ENCODE measurements at regions not wholly inside any gene's neighbourhood (a gene's known extent, or its start where the extent isn't known, plus 50 kb on each side); places are given as distances from the start of the nearest gene placed in this dataset.

- 46 to 64% methylated on average over 1 of the region's 1 CpG for WGBS, 2 donors
- no peaks in the 10 kb centered on the region for H3K27me3 ChIP-seq
- no peaks in the 10 kb centered on the region for H3K4me1 ChIP-seq
- H3K9me3 ChIP-seq = no peaks in the 10 kb centered on the region
- no peak overlapping the region for H3K4me3 ChIP-seq
- H3K36me3 ChIP-seq (ENCODE audit: low read depth, missing control alignments) = no peaks in the 10 kb centered on the region
- intact Hi-C loops (cut with DNase I; ENCODE audit: low total_unique reads) = no loop called here
- no peak for DNase-seq
- TF ChIP-seq POLR2A (IDR thresholded peaks at IDR 0.05) = no peak
- TF ChIP-seq, protein P1, sequence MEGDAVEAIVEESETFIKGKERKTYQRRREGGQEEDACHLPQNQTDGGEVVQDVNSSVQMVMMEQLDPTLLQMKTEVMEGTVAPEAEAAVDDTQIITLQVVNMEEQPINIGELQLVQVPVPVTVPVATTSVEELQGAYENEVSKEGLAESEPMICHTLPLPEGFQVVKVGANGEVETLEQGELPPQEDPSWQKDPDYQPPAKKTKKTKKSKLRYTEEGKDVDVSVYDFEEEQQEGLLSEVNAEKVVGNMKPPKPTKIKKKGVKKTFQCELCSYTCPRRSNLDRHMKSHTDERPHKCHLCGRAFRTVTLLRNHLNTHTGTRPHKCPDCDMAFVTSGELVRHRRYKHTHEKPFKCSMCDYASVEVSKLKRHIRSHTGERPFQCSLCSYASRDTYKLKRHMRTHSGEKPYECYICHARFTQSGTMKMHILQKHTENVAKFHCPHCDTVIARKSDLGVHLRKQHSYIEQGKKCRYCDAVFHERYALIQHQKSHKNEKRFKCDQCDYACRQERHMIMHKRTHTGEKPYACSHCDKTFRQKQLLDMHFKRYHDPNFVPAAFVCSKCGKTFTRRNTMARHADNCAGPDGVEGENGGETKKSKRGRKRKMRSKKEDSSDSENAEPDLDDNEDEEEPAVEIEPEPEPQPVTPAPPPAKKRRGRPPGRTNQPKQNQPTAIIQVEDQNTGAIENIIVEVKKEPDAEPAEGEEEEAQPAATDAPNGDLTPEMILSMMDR (IDR thresholded peaks at IDR 0.05) = no peak
- H3K27ac ChIP-seq = no peak overlapping the region
Measured at GRCh38 chr6:78489874-78490273, 377.5 kb upstream of the IRAK1BP1 start.

- Histone ChIP-seq H3K27me3 (no peaks in the 10 kb centered on the region), H3K9me3 (no peaks in the 10 kb centered on the region), H3K27ac (no peak overlapping the region), H3K4me1 (no peaks in the 10 kb centered on the region), H3K4me3 (no peak overlapping the region), H3K36me3 (ENCODE audit: low read depth, missing control alignments) (no peaks in the 10 kb centered on the region)
- TF ChIP-seq, protein P1 (IDR thresholded peaks at IDR 0.05) = no peak
- no peak for TF ChIP-seq POLR2A (IDR thresholded peaks at IDR 0.05)
- no peak for DNase-seq
- WGBS, 2 donors = 72 to 77% methylated on average over 4 of the region's 4 CpGs
- intact Hi-C loops (cut with DNase I; ENCODE audit: low total_unique reads) = no loop called here
Measured at GRCh38 chr6:78492351-78493017, 374.9 kb upstream of the IRAK1BP1 start.

DNA sequence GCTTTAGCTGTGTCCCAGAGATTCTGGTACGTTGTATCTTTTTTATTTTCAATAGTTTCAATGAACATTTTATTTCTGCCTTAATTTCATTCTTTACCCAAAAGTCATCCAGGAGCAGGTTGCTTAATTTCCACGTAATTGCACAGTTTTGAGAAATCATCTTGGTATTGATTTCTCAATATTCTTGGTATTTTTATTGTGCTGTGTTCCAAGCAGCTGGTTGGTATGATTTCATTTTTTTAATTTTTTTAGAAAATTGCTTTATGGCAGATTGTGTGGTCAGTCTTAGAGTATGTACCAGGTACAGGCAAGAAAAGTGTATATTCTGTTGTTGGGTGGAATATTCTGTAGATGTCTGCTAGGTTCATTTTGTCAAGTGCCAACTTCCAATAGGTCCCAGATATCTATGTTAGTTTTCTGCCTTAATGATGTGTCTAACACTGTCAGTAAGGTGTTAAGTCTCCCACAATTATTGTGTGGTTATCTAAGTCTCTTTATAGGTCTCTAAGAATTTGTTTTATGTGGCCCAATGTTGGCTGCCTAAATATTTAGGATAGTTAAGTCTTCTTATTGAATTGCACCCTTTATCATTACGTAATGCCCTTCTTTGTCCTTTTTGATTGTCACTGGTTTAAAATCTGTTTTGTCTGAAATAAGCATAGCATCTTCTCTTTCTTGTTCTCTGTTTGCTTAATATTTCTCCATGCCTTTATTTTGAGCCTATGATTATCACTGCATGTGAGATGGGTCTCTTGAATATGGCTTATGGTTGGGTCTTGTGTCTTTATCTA lies 366.9 kb upstream of the IRAK1BP1 start:
- Histone ChIP-seq H3K27ac (no peak overlapping the region), H3K4me3 (no peak overlapping the region), H3K9me3 (no peaks in the 10 kb centered on the region), H3K27me3 (no peaks in the 10 kb centered on the region), H3K36me3 (ENCODE audit: low read depth, missing control alignments) (no peaks in the 10 kb centered on the region), H3K4me1 (no peaks in the 10 kb centered on the region)
- intact Hi-C loops (cut with DNase I; ENCODE audit: low total_unique reads) = no loop called here
- DNase-seq = no peak
- 90 to 95% methylated on average over 3 of the region's 3 CpGs for WGBS, 2 donors
- TF ChIP-seq, protein P1 (IDR thresholded peaks at IDR 0.05) = no peak
- no peak for TF ChIP-seq POLR2A (IDR thresholded peaks at IDR 0.05)

- WGBS, 2 donors = 80 to 89% methylated on average over 1 to 2 of the region's 2 CpGs
Measured at GRCh38 chr6:78502386-78502887, 364.9 kb upstream of the IRAK1BP1 start.

More at GRCh38 chr6:78502386-78502887, 364.9 kb upstream of the IRAK1BP1 start:
- H3K27ac ChIP-seq = no peak overlapping the region
- H3K4me3 ChIP-seq = no peak overlapping the region
- TF ChIP-seq POLR2A (IDR thresholded peaks at IDR 0.05) = no peak
- TF ChIP-seq, protein P1 (IDR thresholded peaks at IDR 0.05) = no peak
- H3K27me3 ChIP-seq = no peaks in the 10 kb centered on the region
- no peaks in the 10 kb centered on the region for H3K4me1 ChIP-seq
- intact Hi-C loops (cut with DNase I; ENCODE audit: low total_unique reads) = no loop called here
- no peaks in the 10 kb centered on the region for H3K36me3 ChIP-seq (ENCODE audit: low read depth, missing control alignments)
- DNase-seq = no peak
- no peaks in the 10 kb centered on the region for H3K9me3 ChIP-seq
